Esophagus squamous epithelium (tissue), 4 donors: ENCODE measurements at regions not wholly inside any gene's neighbourhood (a gene's known extent, or its start where the extent isn't known, plus 50 kb on each side); places are given as distances from the start of the nearest gene placed in this dataset.
"Not testable (repeated sequence)": the region's sequence is repeated elsewhere in the genome, so short reads cannot be mapped to it uniquely, and the experiment has no call there.

ENCODE experiments used
- POLR2A ChIP-seq, 4 donors: fragments of 450-650 bp; IDR thresholded peaks; one replicate each; pipeline ENCODE4 v1.6.1; 2017; ENCODE audit warnings: antibody characterized with exemption in 4 of 4, mild to moderate bottlenecking in 4 of 4, moderate library complexity in 3 of 4
- TF ChIP-seq, protein P1 (sequence below), 6 experiments: fragments of 450-650 bp in 4 of 6; fragments of 200-600 bp in 2 of 6; sonication (generic) in 2 of 6; IDR thresholded peaks; one replicate each; pipeline ENCODE4 v1.5.1; 2016 to 2019; ENCODE audit warnings: antibody characterized with exemption in 6 of 6, mild to moderate bottlenecking in 4 of 6, moderate library complexity in 4 of 6

DNA sequence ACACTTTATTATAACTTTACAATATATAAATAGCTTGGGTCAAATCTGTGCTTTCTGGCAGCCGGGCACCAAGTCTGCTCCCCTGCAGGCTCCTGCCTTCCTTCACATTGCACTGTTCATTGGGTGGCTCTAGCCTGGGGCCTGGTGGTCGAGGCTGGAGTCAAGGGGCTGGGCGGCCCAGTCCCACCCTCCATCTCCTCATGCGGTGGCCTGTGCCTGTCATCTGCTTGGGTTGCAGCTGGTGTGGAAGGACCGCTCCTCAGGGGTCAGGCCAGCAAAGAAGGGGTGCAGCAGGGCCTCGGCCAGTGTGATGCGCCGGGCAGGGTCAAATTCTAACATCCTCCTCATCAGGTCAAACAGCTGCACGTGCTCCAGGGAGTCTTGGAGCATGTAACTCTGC is 106.7 kb upstream of the SLC24A2 start:
- TF ChIP-seq, protein P1, sequence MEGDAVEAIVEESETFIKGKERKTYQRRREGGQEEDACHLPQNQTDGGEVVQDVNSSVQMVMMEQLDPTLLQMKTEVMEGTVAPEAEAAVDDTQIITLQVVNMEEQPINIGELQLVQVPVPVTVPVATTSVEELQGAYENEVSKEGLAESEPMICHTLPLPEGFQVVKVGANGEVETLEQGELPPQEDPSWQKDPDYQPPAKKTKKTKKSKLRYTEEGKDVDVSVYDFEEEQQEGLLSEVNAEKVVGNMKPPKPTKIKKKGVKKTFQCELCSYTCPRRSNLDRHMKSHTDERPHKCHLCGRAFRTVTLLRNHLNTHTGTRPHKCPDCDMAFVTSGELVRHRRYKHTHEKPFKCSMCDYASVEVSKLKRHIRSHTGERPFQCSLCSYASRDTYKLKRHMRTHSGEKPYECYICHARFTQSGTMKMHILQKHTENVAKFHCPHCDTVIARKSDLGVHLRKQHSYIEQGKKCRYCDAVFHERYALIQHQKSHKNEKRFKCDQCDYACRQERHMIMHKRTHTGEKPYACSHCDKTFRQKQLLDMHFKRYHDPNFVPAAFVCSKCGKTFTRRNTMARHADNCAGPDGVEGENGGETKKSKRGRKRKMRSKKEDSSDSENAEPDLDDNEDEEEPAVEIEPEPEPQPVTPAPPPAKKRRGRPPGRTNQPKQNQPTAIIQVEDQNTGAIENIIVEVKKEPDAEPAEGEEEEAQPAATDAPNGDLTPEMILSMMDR (IDR thresholded peaks at IDR 0.05) = not testable (repeated sequence)
- TF ChIP-seq POLR2A (IDR thresholded peaks at IDR 0.05) = not testable (repeated sequence)
